Ovary (tissue), 3 donors: ENCODE measurements at regions not wholly inside any gene's neighbourhood (a gene's known extent, or its start where the extent isn't known, plus 50 kb on each side); places are given as distances from the start of the nearest gene placed in this dataset.

ENCODE experiments used
- EP300 ChIP-seq: sonication (generic); formaldehyde crosslinking; IDR thresholded peaks from one replicate; pipeline ENCODE4 v1.6.1; 2017; ENCODE audit warnings: antibody characterized with exemption
- POLR2A ChIP-seq: fragments of 450-650 bp; IDR thresholded peaks from one replicate; pipeline ENCODE4 v1.6.1; 2017; ENCODE audit warnings: antibody characterized with exemption, mild to moderate bottlenecking, moderate library complexity
- TF ChIP-seq, protein P1 (sequence below), 3 donors: fragments of 450-650 bp in 2 of 3; fragments of 200-600 bp in 1 of 3; IDR thresholded peaks; one replicate each; pipeline versions ENCODE4 v1.5.1 to v1.8.0; 2016 to 2022; ENCODE audit warnings: antibody characterized with exemption in 3 of 3, mild to moderate bottlenecking in 1 of 3
- donor health status: DM: no; HTN: no; CAD: no.

DNA sequence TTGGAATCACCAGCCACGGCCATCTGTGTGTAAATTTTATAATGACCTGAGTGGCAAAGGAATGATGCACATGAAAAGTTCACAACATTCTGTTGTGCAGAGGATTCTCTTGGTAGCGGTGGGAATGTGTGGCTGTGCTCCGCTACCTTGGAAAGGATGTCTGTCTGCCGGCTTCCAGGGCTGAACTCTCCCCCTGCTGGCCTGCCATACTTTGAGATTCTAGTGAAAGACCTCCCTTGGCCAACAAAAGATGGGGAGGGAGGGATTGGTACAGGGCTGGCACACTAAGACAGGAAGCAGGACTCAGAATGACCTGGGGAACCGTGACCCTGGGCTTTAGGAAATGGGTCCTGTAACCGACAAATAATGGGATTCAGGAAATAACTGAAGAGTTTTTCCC is 194.5 kb upstream of the PLD5 start:
- TF ChIP-seq POLR2A = no peak
- no peak for TF ChIP-seq EP300
- TF ChIP-seq, protein P1, sequence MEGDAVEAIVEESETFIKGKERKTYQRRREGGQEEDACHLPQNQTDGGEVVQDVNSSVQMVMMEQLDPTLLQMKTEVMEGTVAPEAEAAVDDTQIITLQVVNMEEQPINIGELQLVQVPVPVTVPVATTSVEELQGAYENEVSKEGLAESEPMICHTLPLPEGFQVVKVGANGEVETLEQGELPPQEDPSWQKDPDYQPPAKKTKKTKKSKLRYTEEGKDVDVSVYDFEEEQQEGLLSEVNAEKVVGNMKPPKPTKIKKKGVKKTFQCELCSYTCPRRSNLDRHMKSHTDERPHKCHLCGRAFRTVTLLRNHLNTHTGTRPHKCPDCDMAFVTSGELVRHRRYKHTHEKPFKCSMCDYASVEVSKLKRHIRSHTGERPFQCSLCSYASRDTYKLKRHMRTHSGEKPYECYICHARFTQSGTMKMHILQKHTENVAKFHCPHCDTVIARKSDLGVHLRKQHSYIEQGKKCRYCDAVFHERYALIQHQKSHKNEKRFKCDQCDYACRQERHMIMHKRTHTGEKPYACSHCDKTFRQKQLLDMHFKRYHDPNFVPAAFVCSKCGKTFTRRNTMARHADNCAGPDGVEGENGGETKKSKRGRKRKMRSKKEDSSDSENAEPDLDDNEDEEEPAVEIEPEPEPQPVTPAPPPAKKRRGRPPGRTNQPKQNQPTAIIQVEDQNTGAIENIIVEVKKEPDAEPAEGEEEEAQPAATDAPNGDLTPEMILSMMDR (IDR thresholded peaks at IDR 0.05) = no peak
